CD14-positive monocyte (primary cell): ENCODE measurements at regions not wholly inside any gene's neighbourhood (a gene's known extent, or its start where the extent isn't known, plus 50 kb on each side); places are given as distances from the start of the nearest gene placed in this dataset.
A peak's percentile ranks its signal among the peaks of the same experiment; 100 is the strongest.

Experiments used
- DNase-seq, 3 donors: peaks; one replicate each; pipeline ENCODE4 v3.0.0-alpha.2; 2011 to 2022
- H2AFZ ChIP-seq: 2 replicates; pipeline ENCODE4 v1.6.0; 2012; ENCODE audit warnings: mild to moderate bottlenecking, low read depth, low read length, inconsistent platforms; ENCODE audit not compliant: insufficient read depth, poor library complexity, severe bottlenecking
- H3K27ac ChIP-seq, 2 donors: 1 replicate in 1 of 2; 2 replicates in 1 of 2; pipeline ENCODE4 v1.5.1; 2012 to 2013; ENCODE audit warnings: low read length in 2 of 2, control low read depth in 1 of 2, inconsistent platforms in 1 of 2, low read depth in 1 of 2, mild to moderate bottlenecking in 1 of 2
- H3K27me3 ChIP-seq, 2 donors: one replicate each; pipeline versions ENCODE4 v1.6.0 to v1.6.1; 2011 to 2013; ENCODE audit warnings: low read length in 2 of 2; ENCODE audit not compliant: control insufficient read depth in 2 of 2, insufficient read depth in 2 of 2
- H3K36me3 ChIP-seq, 2 donors: replicated peaks in 1 of 2; 1 replicate in 1 of 2; 2 replicates in 1 of 2; pipeline versions ENCODE4 v1.5.1 to v1.6.1; 2012 to 2013; ENCODE audit warnings: low read length in 2 of 2, control low read depth in 1 of 2, inconsistent platforms in 1 of 2, mild to moderate bottlenecking in 1 of 2; ENCODE audit not compliant: insufficient read depth in 2 of 2, control insufficient read depth in 1 of 2
- H3K4me1 ChIP-seq, 2 donors: 1 replicate in 1 of 2; 2 replicates in 1 of 2; pipeline versions ENCODE4 v1.5.1 to v1.6.1; 2012 to 2013; ENCODE audit warnings: low read length in 2 of 2, control low read depth in 1 of 2, inconsistent platforms in 1 of 2, mild to moderate bottlenecking in 1 of 2, moderate library complexity in 1 of 2; ENCODE audit not compliant: insufficient read depth in 2 of 2, control insufficient read depth in 1 of 2
- H3K4me2 ChIP-seq: replicated peaks from 2 replicates; pipeline ENCODE3; 2012; ENCODE audit warnings: low read length, moderate library complexity, mild to moderate bottlenecking; ENCODE audit not compliant: poor library complexity, severe bottlenecking; ENCODE audit errors: extremely low read depth
- H3K4me3 ChIP-seq, 3 experiments: fragments of 200-600 bp in 1 of 3; sonication (generic) in 1 of 3; replicated peaks in 1 of 3; 1 replicate in 2 of 3; 2 replicates in 1 of 3; pipeline ENCODE4 v1.5.1; 2011 to 2013; ENCODE audit warnings: low read length in 3 of 3, mild to moderate bottlenecking in 3 of 3, control low read depth in 2 of 3, low read depth in 2 of 3, inconsistent platforms in 1 of 3, moderate library complexity in 1 of 3
- H3K79me2 ChIP-seq: 2 replicates; pipeline ENCODE4 v1.6.0; 2012; ENCODE audit warnings: mild to moderate bottlenecking, control low read depth, inconsistent platforms, low read length, moderate library complexity; ENCODE audit not compliant: insufficient read depth
- H3K9ac ChIP-seq: 2 replicates; pipeline ENCODE4 v1.6.0; 2017; ENCODE audit warnings: low read length, mild to moderate bottlenecking; ENCODE audit not compliant: insufficient read depth, poor library complexity, severe bottlenecking
- H3K9me3 ChIP-seq, 2 donors: replicated peaks in 1 of 2; 1 replicate in 1 of 2; 2 replicates in 1 of 2; pipeline versions ENCODE4 v1.5.1 to v1.6.1; 2012 to 2013; ENCODE audit warnings: low read length in 2 of 2, control low read depth in 1 of 2; ENCODE audit not compliant: control insufficient read depth in 1 of 2, insufficient read depth in 1 of 2
- H4K20me1 ChIP-seq: 2 replicates; pipeline ENCODE4 v1.6.0; 2012; ENCODE audit warnings: mild to moderate bottlenecking, low read length, control low read depth, moderate library complexity; ENCODE audit not compliant: insufficient read depth
- H3K27ac Mint-ChIP-seq, 7 donors: one replicate each; pipeline ENCODE4 v1.8.0; 2020; ENCODE audit warnings: mild to moderate bottlenecking in 7 of 7, mixed read lengths in 7 of 7, moderate library complexity in 6 of 7, inconsistent platforms in 2 of 7
- H3K27me3 Mint-ChIP-seq, 3 donors: one replicate each; pipeline ENCODE4 v1.8.0; 2021 to 2022; ENCODE audit warnings: low read depth in 3 of 3, mild to moderate bottlenecking in 3 of 3, mixed read lengths in 3 of 3, moderate library complexity in 3 of 3, inconsistent platforms in 1 of 3
- H3K36me3 Mint-ChIP-seq, 2 donors: one replicate each; pipeline ENCODE4 v1.8.0; 2020; ENCODE audit warnings: mixed read lengths in 2 of 2, inconsistent platforms in 1 of 2, mild to moderate bottlenecking in 1 of 2
- H3K4me1 Mint-ChIP-seq: one replicate; pipeline ENCODE4 v1.8.0; 2020; ENCODE audit warnings: mild to moderate bottlenecking, mixed read lengths
- H3K4me3 Mint-ChIP-seq, 2 donors: one replicate each; pipeline ENCODE4 v1.8.0; 2020; ENCODE audit warnings: mild to moderate bottlenecking in 2 of 2, mixed read lengths in 2 of 2, moderate library complexity in 1 of 2
- H3K9me3 Mint-ChIP-seq, 7 donors: one replicate each; pipeline ENCODE4 v1.8.0; 2020 to 2022; ENCODE audit warnings: mixed read lengths in 7 of 7, mild to moderate bottlenecking in 6 of 7, moderate library complexity in 6 of 7, inconsistent platforms in 2 of 7
- WGBS: methylation state at CpG from one replicate; pipeline ENCODE4 v1.1.5; 2013; ENCODE audit warnings: missing lambda C conversion rate; ENCODE audit not compliant: insufficient coverage; 5-methylcytosine and 5-hydroxymethylcytosine counted together
- intact Hi-C, 2 donors: fragments of 100-400 bp; cut with micrococcal nuclease; formaldehyde crosslinking; loops; one replicate each; pipeline versions ENCODE4 v1.15.0 to v1.15.1; 2023
- TF ChIP-seq, protein P1 (sequence below): fragments of 200-600 bp; IDR thresholded peaks from one replicate; pipeline ENCODE4 v1.8.0; 2022; ENCODE audit warnings: antibody characterized with exemption, mild to moderate bottlenecking

DNA sequence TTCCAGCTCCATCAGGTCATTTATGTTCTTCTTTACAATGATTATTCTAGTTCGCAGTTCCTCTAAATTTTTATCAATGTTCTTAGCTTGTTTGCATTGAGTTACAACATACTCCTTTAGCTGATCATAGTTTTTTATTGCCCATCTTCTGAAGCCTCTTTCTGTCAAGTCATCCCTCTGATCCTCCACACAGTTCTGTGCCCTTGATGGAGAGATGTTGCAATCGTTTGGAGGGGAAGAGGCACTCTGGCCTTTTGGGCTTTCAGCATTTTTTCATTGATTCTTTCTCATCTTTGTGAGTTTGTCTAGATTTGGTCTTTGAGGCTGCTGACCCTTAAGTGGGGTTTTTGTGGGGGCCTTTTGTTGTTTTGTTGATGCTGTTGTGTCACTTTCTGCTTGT is 234.6 kb upstream of the CBLB start:
- Histone ChIP-seq H3K4me3 (no peak overlapping the region), H2AFZ (no peak overlapping the region), H3K9me3 (no peaks in the 10 kb centered on the region), H3K4me1 (no peaks in the 10 kb centered on the region), H3K79me2 (no peaks in the 10 kb centered on the region), H3K9ac (no peak overlapping the region), H3K4me2 (no peak overlapping the region), H3K27ac (no peak overlapping the region), H4K20me1 (no peaks in the 10 kb centered on the region), H3K27me3 (no peaks in the 10 kb centered on the region), H3K36me3 (no peaks in the 10 kb centered on the region)
- peaks cover 4 to 28% (median 16%) of the 10 kb centered on the region in 7 donors for H3K9me3 Mint-ChIP-seq
- H3K4me3 Mint-ChIP-seq, result no peak overlapping the region
- no peaks in the 10 kb centered on the region for H3K27me3 Mint-ChIP-seq
- DNase-seq, result peak in 2 of 3 donors; percentile 3 to 9
- intact Hi-C loops, result no loop called here
- H3K36me3 Mint-ChIP-seq, result no peaks in the 10 kb centered on the region
- peak overlapping the region in 2 of 7 donors; percentile 2 to 10 for H3K27ac Mint-ChIP-seq
- TF ChIP-seq, protein P1, sequence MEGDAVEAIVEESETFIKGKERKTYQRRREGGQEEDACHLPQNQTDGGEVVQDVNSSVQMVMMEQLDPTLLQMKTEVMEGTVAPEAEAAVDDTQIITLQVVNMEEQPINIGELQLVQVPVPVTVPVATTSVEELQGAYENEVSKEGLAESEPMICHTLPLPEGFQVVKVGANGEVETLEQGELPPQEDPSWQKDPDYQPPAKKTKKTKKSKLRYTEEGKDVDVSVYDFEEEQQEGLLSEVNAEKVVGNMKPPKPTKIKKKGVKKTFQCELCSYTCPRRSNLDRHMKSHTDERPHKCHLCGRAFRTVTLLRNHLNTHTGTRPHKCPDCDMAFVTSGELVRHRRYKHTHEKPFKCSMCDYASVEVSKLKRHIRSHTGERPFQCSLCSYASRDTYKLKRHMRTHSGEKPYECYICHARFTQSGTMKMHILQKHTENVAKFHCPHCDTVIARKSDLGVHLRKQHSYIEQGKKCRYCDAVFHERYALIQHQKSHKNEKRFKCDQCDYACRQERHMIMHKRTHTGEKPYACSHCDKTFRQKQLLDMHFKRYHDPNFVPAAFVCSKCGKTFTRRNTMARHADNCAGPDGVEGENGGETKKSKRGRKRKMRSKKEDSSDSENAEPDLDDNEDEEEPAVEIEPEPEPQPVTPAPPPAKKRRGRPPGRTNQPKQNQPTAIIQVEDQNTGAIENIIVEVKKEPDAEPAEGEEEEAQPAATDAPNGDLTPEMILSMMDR, result no peak
- WGBS, result no CpG with 5 or more reads among the region's 2 CpGs
- peaks cover 9% of the 10 kb centered on the region for H3K4me1 Mint-ChIP-seq

DNA sequence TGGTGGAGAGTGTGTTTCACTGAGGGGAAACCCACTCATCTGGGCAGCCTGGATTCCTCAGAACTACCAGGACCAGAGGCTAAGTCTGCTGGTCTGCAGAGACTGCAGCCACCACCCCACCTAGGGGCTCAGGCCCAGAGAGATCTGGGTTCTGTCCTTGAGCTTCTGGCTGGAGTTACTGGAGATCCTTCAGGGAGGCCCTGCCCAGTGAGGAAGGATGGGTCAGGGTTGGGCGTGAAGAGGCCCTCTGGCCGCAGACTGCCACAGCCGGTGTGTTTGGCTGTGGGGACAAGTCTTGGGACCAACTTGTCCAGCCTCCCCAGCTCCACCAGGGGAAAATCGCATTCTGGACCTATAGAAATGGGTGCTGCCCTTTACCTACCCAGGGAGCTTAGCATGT is 235.3 kb upstream of the CBLB start:
- 60% methylated on average over 2 of the region's 4 CpGs for WGBS
- H3K27me3 ChIP-seq, result no peaks in the 10 kb centered on the region
- no peaks in the 10 kb centered on the region for H4K20me1 ChIP-seq
- Mint-ChIP-seq H3K36me3 (no peaks in the 10 kb centered on the region), H3K27ac (no peak overlapping the region), H3K27me3 (no peaks in the 10 kb centered on the region), H3K4me1 (peaks cover 9% of the 10 kb centered on the region), H3K4me3 (no peak overlapping the region), H3K9me3 (peaks cover 4 to 22% (median 15%) of the 10 kb centered on the region in 7 donors)
- TF ChIP-seq, protein P1, result no peak
- no peaks in the 10 kb centered on the region for H3K9me3 ChIP-seq
- intact Hi-C loops, result no loop called here
- H3K79me2 ChIP-seq, result no peaks in the 10 kb centered on the region
- no peak overlapping the region for H2AFZ ChIP-seq
- H3K9ac ChIP-seq, result no peak overlapping the region
- DNase-seq, result no peak
- H3K4me2 ChIP-seq, result no peak overlapping the region
- no peak overlapping the region for H3K27ac ChIP-seq
- no peaks in the 10 kb centered on the region for H3K36me3 ChIP-seq
- H3K4me1 ChIP-seq, result no peaks in the 10 kb centered on the region
- H3K4me3 ChIP-seq, result no peak overlapping the region
